H1 (cell line): ENCODE measurements at regions not wholly inside any gene's neighbourhood (a gene's known extent, or its start where the extent isn't known, plus 50 kb on each side); places are given as distances from the start of the nearest gene placed in this dataset.

Source experiments
- CTCF ChIA-PET: fragments of 300-600 bp; sonication (Branson Sonifier 250); formaldehyde crosslinking; loops from one replicate; lab custom pipeline; 2021; ENCODE audit not compliant: partially characterized antibody; lab: Charles Lee
- POLR2A ChIA-PET: fragments of 300-600 bp; sonication (Branson Sonifier 250); formaldehyde crosslinking; loops from one replicate; lab custom pipeline; 2021; ENCODE audit warnings: inconsistent platforms; ENCODE audit not compliant: partially characterized antibody; lab: Charles Lee
- DNase-seq, 2 experiments: peaks; one replicate each; pipeline versions ENCODE4 v3.0.0 to v3.0.0-alpha.2; 2010 to 2022; ENCODE audit warnings: low spot score in 2 of 2, low read depth in 1 of 2, mixed read lengths in 1 of 2
- FAIRE-seq: peaks from 2 replicates; lab custom pipeline; 2011; peaks lifted over from hg19 to GRCh38; lab: Jason Lieb, UNC
- H2AFZ ChIP-seq: 2 replicates; pipeline ENCODE4 v1.8.1; 2012; ENCODE audit warnings: low read length, inconsistent platforms
- H2AK5ac ChIP-seq: 2 replicates; pipeline ENCODE4 v1.6.1; 2013; ENCODE audit warnings: low read depth, low read length
- H2BK120ac ChIP-seq: replicated peaks from 2 replicates; pipeline ENCODE3; 2013; ENCODE audit warnings: low read depth, low read length, inconsistent platforms
- H2BK12ac ChIP-seq: 2 replicates; pipeline ENCODE4 v1.6.1; 2013; ENCODE audit warnings: low read depth, low read length
- H2BK15ac ChIP-seq: 2 replicates; pipeline ENCODE4 v1.6.1; 2013; ENCODE audit warnings: low read length
- H2BK20ac ChIP-seq: 2 replicates; pipeline ENCODE4 v1.6.1; 2013; ENCODE audit warnings: low read length
- H2BK5ac ChIP-seq: 2 replicates; pipeline ENCODE4 v1.6.1; 2013; ENCODE audit warnings: low read depth, low read length
- H3K14ac ChIP-seq: 2 replicates; pipeline ENCODE4 v1.6.1; 2013; ENCODE audit warnings: inconsistent platforms; ENCODE audit not compliant: insufficient read length
- H3K18ac ChIP-seq: 2 replicates; pipeline ENCODE4 v1.6.1; 2013; ENCODE audit warnings: low read length; ENCODE audit errors: extremely low read depth
- H3K23ac ChIP-seq: 2 replicates; pipeline ENCODE4 v1.6.1; 2013; ENCODE audit warnings: inconsistent platforms; ENCODE audit not compliant: insufficient read length
- H3K23me2 ChIP-seq: 2 replicates; pipeline ENCODE4 v1.6.1; 2013; ENCODE audit warnings: low read depth, low read length
- H3K27ac ChIP-seq: 2 replicates; pipeline ENCODE4 v1.6.1; 2011; ENCODE audit warnings: low read depth, low read length, inconsistent platforms
- H3K27me3 ChIP-seq, 4 experiments: replicated peaks in 1 of 4; 1 replicate in 1 of 4; 2 replicates in 3 of 4; pipeline versions ENCODE4 v1.6.1 to v1.8.1; 2011 to 2013; ENCODE audit warnings: low read length in 3 of 4, mild to moderate bottlenecking in 3 of 4, inconsistent platforms in 2 of 4, mixed read lengths in 2 of 4, moderate library complexity in 1 of 4; ENCODE audit not compliant: control insufficient read depth in 3 of 4, insufficient read depth in 3 of 4; ENCODE audit errors: extremely low read depth in 1 of 4
- H3K36me3 ChIP-seq, 4 experiments: 2 replicates each; pipeline versions ENCODE4 v1.6.1 to v1.8.1; 2011 to 2013; ENCODE audit warnings: mild to moderate bottlenecking in 4 of 4, low read length in 3 of 4, moderate library complexity in 2 of 4, control low read depth in 1 of 4, inconsistent platforms in 1 of 4; ENCODE audit not compliant: insufficient read depth in 4 of 4, control insufficient read depth in 2 of 4
- H3K4ac ChIP-seq: replicated peaks from 2 replicates; pipeline ENCODE3; 2013; ENCODE audit warnings: low read length, low read depth, mixed read lengths, inconsistent platforms; ENCODE audit not compliant: insufficient read length
- H3K4me1 ChIP-seq, 4 experiments: replicated peaks in 1 of 4; 1 replicate in 1 of 4; 2 replicates in 3 of 4; pipeline versions ENCODE4 v1.6.1 to v1.8.1; 2011 to 2013; ENCODE audit warnings: low read length in 3 of 4, inconsistent platforms in 2 of 4, mixed read lengths in 1 of 4; ENCODE audit not compliant: insufficient read depth in 4 of 4, control insufficient read depth in 3 of 4
- H3K4me2 ChIP-seq, 2 experiments: 2 replicates each; pipeline versions ENCODE4 v1.6.1 to v1.8.1; 2011 to 2013; ENCODE audit warnings: low read depth in 2 of 2, low read length in 2 of 2, control low read depth in 1 of 2, inconsistent platforms in 1 of 2, mild to moderate bottlenecking in 1 of 2; ENCODE audit not compliant: insufficient read depth in 1 of 2
- H3K4me3 ChIP-seq, 4 experiments: fragments of 200-600, 300-600 bp in 1 of 4; sonication (generic), shearing (Covaris generic), sonication (Bioruptor Twin) in 1 of 4; 2 replicates each; pipeline versions ENCODE4 v1.5.1 to v1.8.1; 2011 to 2016; ENCODE audit warnings: low read length in 4 of 4, low read depth in 3 of 4, control low read depth in 2 of 4, inconsistent platforms in 2 of 4, mild to moderate bottlenecking in 2 of 4, mixed read lengths in 1 of 4, moderate library complexity in 1 of 4; ENCODE audit not compliant: insufficient read depth in 2 of 4; ENCODE audit errors: extremely low read depth in 1 of 4
- H3K56ac ChIP-seq: replicated peaks from 2 replicates; pipeline ENCODE3; 2013; ENCODE audit warnings: low read depth, mild to moderate bottlenecking, mixed read lengths, low read length, inconsistent platforms; ENCODE audit not compliant: insufficient read length
- H3K79me1 ChIP-seq: 2 replicates; pipeline ENCODE4 v1.6.1; 2013; ENCODE audit warnings: low read depth, low read length, control low read depth
- H3K79me2 ChIP-seq, 2 experiments: 2 replicates each; pipeline versions ENCODE4 v1.6.1 to v1.8.1; 2012 to 2013; ENCODE audit warnings: low read length in 2 of 2, mild to moderate bottlenecking in 2 of 2, inconsistent platforms in 1 of 2; ENCODE audit not compliant: insufficient read depth in 2 of 2, control insufficient read depth in 1 of 2
- H3K9ac ChIP-seq, 4 experiments: replicated peaks in 1 of 4; 1 replicate in 1 of 4; 2 replicates in 3 of 4; pipeline versions ENCODE4 v1.6.1 to v1.8.1; 2011 to 2013; ENCODE audit warnings: low read depth in 3 of 4, low read length in 3 of 4, control low read depth in 2 of 4, mild to moderate bottlenecking in 2 of 4, moderate library complexity in 2 of 4, inconsistent platforms in 1 of 4; ENCODE audit errors: extremely low read depth in 1 of 4
- H3K9me3 ChIP-seq, 2 experiments: 2 replicates each; pipeline versions ENCODE4 v1.6.1 to v1.8.1; 2012 to 2013; ENCODE audit warnings: mild to moderate bottlenecking in 2 of 2, moderate library complexity in 2 of 2, control low read depth in 1 of 2, inconsistent platforms in 1 of 2, low read depth in 1 of 2, low read length in 1 of 2, mixed read lengths in 1 of 2; ENCODE audit not compliant: insufficient read depth in 2 of 2
- H4K20me1 ChIP-seq, 2 experiments: replicated peaks in 1 of 2; 2 replicates each; pipeline versions ENCODE3 to v1.8.1; 2011 to 2013; ENCODE audit warnings: inconsistent platforms in 2 of 2, low read length in 2 of 2, mild to moderate bottlenecking in 1 of 2; ENCODE audit not compliant: insufficient read depth in 2 of 2, control insufficient read depth in 1 of 2
- H4K5ac ChIP-seq: 2 replicates; pipeline ENCODE4 v1.6.1; 2013; ENCODE audit warnings: low read length, low read depth, mixed read lengths, inconsistent platforms; ENCODE audit not compliant: insufficient read length
- H4K8ac ChIP-seq: 2 replicates; pipeline ENCODE4 v1.8.0; 2013; ENCODE audit warnings: mild to moderate bottlenecking, moderate library complexity, low read length, inconsistent platforms; ENCODE audit not compliant: insufficient read depth; ENCODE audit errors: extremely low read depth
- H4K91ac ChIP-seq: replicated peaks from 2 replicates; pipeline ENCODE3; 2013; ENCODE audit warnings: low read length, mixed read lengths, inconsistent platforms; ENCODE audit not compliant: insufficient read length
- FOSL1 ChIP-seq: IDR thresholded peaks from 2 replicates; pipeline ENCODE4 v1.6.1; 2011; ENCODE audit warnings: mild to moderate bottlenecking, low read depth, low read length, moderate library complexity; ENCODE audit not compliant: insufficient read depth
- GABPA ChIP-seq: IDR thresholded peaks from 2 replicates; pipeline ENCODE4 v1.6.1; 2011; ENCODE audit warnings: mild to moderate bottlenecking, low read length, moderate library complexity, borderline replicate concordance; ENCODE audit not compliant: insufficient read depth
- GTF2F1 ChIP-seq: IDR thresholded peaks from 2 replicates; pipeline ENCODE4 v1.6.1; 2012; ENCODE audit warnings: low read depth, low read length, improper control_type of control experiment, borderline replicate concordance
- HDAC2 ChIP-seq, 2 experiments: fragments of 300-600 bp in 1 of 2; sonication (generic) in 1 of 2; IDR thresholded peaks; 2 replicates each; pipeline ENCODE4 v1.6.1; 2011 to 2012; ENCODE audit warnings: low read depth in 2 of 2, low read length in 2 of 2, mild to moderate bottlenecking in 2 of 2, moderate library complexity in 2 of 2, borderline replicate concordance in 1 of 2, inconsistent platforms in 1 of 2
- NANOG ChIP-seq: IDR thresholded peaks from 2 replicates; pipeline ENCODE4 v1.6.1; 2011; ENCODE audit warnings: low read length, low read depth, mild to moderate bottlenecking, inconsistent platforms; ENCODE audit not compliant: insufficient read depth, poor library complexity, severe bottlenecking
- POU5F1 ChIP-seq: IDR thresholded peaks from 2 replicates; pipeline ENCODE4 v1.6.1; 2011; ENCODE audit warnings: low read depth, mild to moderate bottlenecking, low read length, moderate library complexity
- RAD21 ChIP-seq, 2 experiments: IDR thresholded peaks in 1 of 2; conservative IDR thresholded peaks in 1 of 2; 2 replicates each; pipeline ENCODE4 v1.6.1; 2011; ENCODE audit warnings: low read depth in 2 of 2, low read length in 2 of 2, improper control_type of control experiment in 1 of 2, inconsistent platforms in 1 of 2, mild to moderate bottlenecking in 1 of 2, moderate library complexity in 1 of 2
- RBBP5 ChIP-seq: IDR thresholded peaks from 2 replicates; pipeline ENCODE4 v1.7.1; 2012; ENCODE audit warnings: low read depth, mild to moderate bottlenecking, inconsistent platforms, low read length, moderate library complexity, borderline replicate concordance
- RXRA ChIP-seq: IDR thresholded peaks from 2 replicates; pipeline ENCODE4 v1.6.1; 2011; ENCODE audit warnings: low read depth, mild to moderate bottlenecking, low read length, moderate library complexity; ENCODE audit not compliant: insufficient read depth
- SP2 ChIP-seq: IDR thresholded peaks from 2 replicates; pipeline ENCODE4 v1.6.1; 2012; ENCODE audit warnings: mild to moderate bottlenecking, low read length, inconsistent platforms
- TAF1 ChIP-seq: IDR thresholded peaks from 2 replicates; pipeline ENCODE4 v1.6.1; 2011; ENCODE audit warnings: mild to moderate bottlenecking, low read depth, low read length
- TAF7 ChIP-seq: optimal IDR thresholded peaks from 2 replicates; pipeline ENCODE3; 2011; ENCODE audit warnings: low read depth, mild to moderate bottlenecking, inconsistent platforms, low read length, moderate library complexity, borderline replicate concordance
- YY1 ChIP-seq: IDR thresholded peaks from 2 replicates; pipeline ENCODE4 v1.6.1; 2011; ENCODE audit warnings: low read depth, mild to moderate bottlenecking, low read length
- WGBS, 2 experiments: shearing (Covaris generic) in 1 of 2; methylation state at CpG; one replicate each; pipeline versions ENCODE4 v1.1.6 to v1.1.7; 2013 to 2015; ENCODE audit warnings: low lambda C conversion rate in 2 of 2, mixed read lengths in 2 of 2, inconsistent platforms in 1 of 2, low coverage in 1 of 2, missing lambda C conversion rate in 1 of 2; ENCODE audit not compliant: insufficient replicate concordance in 2 of 2, insufficient coverage in 1 of 2, insufficient read length in 1 of 2; ENCODE audit errors: extremely low coverage in 1 of 2, missing lambda C conversion rate in 1 of 2; 5-methylcytosine and 5-hydroxymethylcytosine counted together

- no peak overlapping the region for H3K4me2 ChIP-seq
- H2BK120ac ChIP-seq: no peak overlapping the region
- H4K5ac ChIP-seq: no peak overlapping the region
- no peak overlapping the region for H2BK5ac ChIP-seq
- no peak overlapping the region for H3K27ac ChIP-seq
- TF ChIP-seq RXRA (no peak), HDAC2 (IDR thresholded peaks at IDR 0.05; ENCODE audit: borderline replicate concordance in 1 of 2, low read depth in 2 of 2, low read length in 2 of 2) (no peak), SP2 (no peak), NANOG (no peak), GTF2F1 (no peak), YY1 (no peak), RAD21 (IDR thresholded peaks at IDR 0.05 in 1 of 2, conservative IDR thresholded peaks at IDR 0.05 in 1 of 2; ENCODE audit: low read depth in 2 of 2, low read length in 2 of 2) (no peak), TAF1 (no peak), RBBP5 (no peak), POU5F1 (no peak), TAF7 (no peak), FOSL1 (no peak), GABPA (no peak)
- TF ChIP-seq, all 59 proteins: peak for 0
- H2AK5ac ChIP-seq: no peak overlapping the region
- H3K4ac ChIP-seq: no peak overlapping the region
- no peak overlapping the region for H4K8ac ChIP-seq
- no peak for FAIRE-seq
- H3K23ac ChIP-seq: no peak overlapping the region
- no peaks in the 10 kb centered on the region for H4K20me1 ChIP-seq
- 95% methylated on average over 7 of the region's 7 CpGs; no CpG with 5 or more reads in 1 of the 2 experiments for WGBS, 2 experiments
- H2BK15ac ChIP-seq: no peak overlapping the region
- no peaks in the 10 kb centered on the region for H3K27me3 ChIP-seq
- no peaks in the 10 kb centered on the region for H3K23me2 ChIP-seq
- H3K4me1 ChIP-seq: no peaks in the 10 kb centered on the region; a peak in 1 of 7 replicates
- no peak overlapping the region for H2BK20ac ChIP-seq
- H3K9ac ChIP-seq: no peak overlapping the region
- H3K9me3 ChIP-seq: no peaks in the 10 kb centered on the region
- no peak overlapping the region for H2BK12ac ChIP-seq
- DNase-seq: no peak
- POLR2A ChIA-PET: no interaction called here
- CTCF ChIA-PET: interaction anchor here (1.5 kb wide), 1 partner anchor 25 kb away, joined by 6 read pairs; no protein-coding TSS in a partner anchor
- no peak overlapping the region for H2AFZ ChIP-seq
- no peak overlapping the region for H3K4me3 ChIP-seq
- H3K56ac ChIP-seq: no peak overlapping the region
- H3K14ac ChIP-seq: no peak overlapping the region
- H3K18ac ChIP-seq: no peak overlapping the region
- H3K79me1 ChIP-seq: no peaks in the 10 kb centered on the region
- no peak overlapping the region for H4K91ac ChIP-seq
- no peaks in the 10 kb centered on the region for H3K79me2 ChIP-seq
- no peaks in the 10 kb centered on the region for H3K36me3 ChIP-seq
These were observed 145.6 kb upstream of the MYOCD start for GRCh38 chr17:12519956-12520594.
